Progenitor cell of endocrine pancreas (in vitro differentiated cells): ENCODE measurements at regions not wholly inside any gene's neighbourhood (a gene's known extent, or its start where the extent isn't known, plus 50 kb on each side); places are given as distances from the start of the nearest gene placed in this dataset.

ENCODE experiments used
- DNase-seq: peaks from one replicate; pipeline ENCODE4 v3.0.0; 2021; ENCODE audit warnings: low spot score; ENCODE audit not compliant: unreplicated experiment
- H3K27ac Mint-ChIP-seq: 2 replicates; pipeline ENCODE4 v1.8.0; 2021; ENCODE audit warnings: mild to moderate bottlenecking, moderate library complexity, mixed read lengths
- H3K27me3 Mint-ChIP-seq: 2 replicates; pipeline ENCODE4 v1.8.0; 2021; ENCODE audit warnings: mixed read lengths
- H3K36me3 Mint-ChIP-seq: 2 replicates; pipeline ENCODE4 v1.8.0; 2022; ENCODE audit warnings: mixed read lengths; ENCODE audit not compliant: insufficient read depth
- H3K4me1 Mint-ChIP-seq: 2 replicates; pipeline ENCODE4 v1.8.0; 2021; ENCODE audit warnings: low read depth, mixed read lengths
- H3K4me3 Mint-ChIP-seq: 2 replicates; pipeline ENCODE4 v1.8.0; 2021; ENCODE audit warnings: low read depth, mild to moderate bottlenecking, moderate library complexity, mixed read lengths
- H3K9me3 Mint-ChIP-seq: 2 replicates; pipeline ENCODE4 v1.8.0; 2021; ENCODE audit warnings: low read depth, mixed read lengths
- CTCF ChIP-seq: fragments of 200-600 bp; sonication (generic); IDR thresholded peaks from one replicate; pipeline ENCODE4 v1.5.0; 2021; ENCODE audit warnings: antibody characterized with exemption, mild to moderate bottlenecking; ENCODE audit not compliant: unreplicated experiment

GRCh38 chr1:221066351-221067001 is 187.2 kb downstream of the HLX start:
- Mint-ChIP-seq H3K9me3 (peaks cover 7% of the 10 kb centered on the region), H3K27ac (no peak overlapping the region), H3K4me3 (no peak overlapping the region), H3K27me3 (peaks cover 18% of the 10 kb centered on the region), H3K36me3 (no peaks in the 10 kb centered on the region), H3K4me1 (no peaks in the 10 kb centered on the region)
- no peak for DNase-seq
- TF ChIP-seq CTCF, result no peak

- Mint-ChIP-seq H3K27ac (no peak overlapping the region), H3K4me3 (no peak overlapping the region), H3K36me3 (no peaks in the 10 kb centered on the region), H3K27me3 (peaks cover 18% of the 10 kb centered on the region), H3K9me3 (peaks cover 7% of the 10 kb centered on the region), H3K4me1 (no peaks in the 10 kb centered on the region)
- DNase-seq, result no peak
- TF ChIP-seq CTCF, result no peak
Measured at GRCh38 chr1:221067721-221068120, 188.5 kb downstream of the HLX start.

GRCh38 chr1:221069178-221069903 is 190.1 kb downstream of the HLX start:
- Mint-ChIP-seq H3K4me3 (no peak overlapping the region), H3K27ac (no peak overlapping the region), H3K9me3 (no peaks in the 10 kb centered on the region), H3K27me3 (peaks cover 18% of the 10 kb centered on the region), H3K36me3 (no peaks in the 10 kb centered on the region), H3K4me1 (no peaks in the 10 kb centered on the region)
- no peak for DNase-seq
- TF ChIP-seq CTCF, result no peak

GRCh38 chr1:221069986-221070385 is 190.7 kb downstream of the HLX start:
- H3K4me1 Mint-ChIP-seq, result no peaks in the 10 kb centered on the region
- H3K4me3 Mint-ChIP-seq, result no peak overlapping the region
- no peak for DNase-seq
- H3K27me3 Mint-ChIP-seq, result peaks cover 18% of the 10 kb centered on the region
- TF ChIP-seq CTCF, result no peak
- H3K36me3 Mint-ChIP-seq, result no peaks in the 10 kb centered on the region
- no peaks in the 10 kb centered on the region for H3K9me3 Mint-ChIP-seq
- H3K27ac Mint-ChIP-seq, result no peak overlapping the region

- Mint-ChIP-seq H3K27me3 (peaks cover 18% of the 10 kb centered on the region), H3K9me3 (no peaks in the 10 kb centered on the region), H3K4me1 (no peaks in the 10 kb centered on the region), H3K36me3 (no peaks in the 10 kb centered on the region), H3K27ac (no peak overlapping the region), H3K4me3 (no peak overlapping the region)
- no peak for TF ChIP-seq CTCF
- DNase-seq, result no peak
Measured at GRCh38 chr1:221071777-221072176, 192.5 kb downstream of the HLX start.
